CD4-positive, alpha-beta T cell treated with Interleukin-4 for 4 hours (primary cell): ENCODE measurements at regions not wholly inside any gene's neighbourhood (a gene's known extent, or its start where the extent isn't known, plus 50 kb on each side); places are given as distances from the start of the nearest gene placed in this dataset.

Experiments
- DNase-seq: peaks from one replicate; pipeline ENCODE4 v3.0.0-alpha.2; 2020

DNA sequence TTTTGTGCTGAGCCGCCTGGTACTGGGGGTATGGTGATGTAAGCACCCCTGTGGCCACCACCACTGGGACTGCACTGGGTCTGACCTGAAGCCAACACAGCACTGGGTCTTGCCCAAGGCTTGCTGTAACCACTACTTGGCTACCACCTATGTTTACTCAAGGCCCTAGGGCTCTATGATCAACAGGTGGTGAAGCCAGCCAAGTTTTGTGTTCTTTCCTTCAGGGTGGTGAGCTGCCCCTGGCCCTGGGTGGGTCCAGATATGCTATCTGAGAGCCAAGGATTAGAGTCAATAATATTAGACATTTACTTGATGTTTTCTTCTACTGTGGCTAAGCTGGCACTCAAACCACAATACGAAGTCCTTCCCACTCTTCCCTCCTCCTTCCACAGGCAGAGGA, 55.1 kb upstream of the PAGE4 start:
- no peak for DNase-seq

- DNase-seq = no peak
These were observed 61.9 kb upstream of the PAGE4 start for GRCh38 chrX:49767236-49767635.

- DNase-seq = no peak
These were observed 66.5 kb upstream of the PAGE1 start for GRCh38 chrX:49762175-49762720.

DNA sequence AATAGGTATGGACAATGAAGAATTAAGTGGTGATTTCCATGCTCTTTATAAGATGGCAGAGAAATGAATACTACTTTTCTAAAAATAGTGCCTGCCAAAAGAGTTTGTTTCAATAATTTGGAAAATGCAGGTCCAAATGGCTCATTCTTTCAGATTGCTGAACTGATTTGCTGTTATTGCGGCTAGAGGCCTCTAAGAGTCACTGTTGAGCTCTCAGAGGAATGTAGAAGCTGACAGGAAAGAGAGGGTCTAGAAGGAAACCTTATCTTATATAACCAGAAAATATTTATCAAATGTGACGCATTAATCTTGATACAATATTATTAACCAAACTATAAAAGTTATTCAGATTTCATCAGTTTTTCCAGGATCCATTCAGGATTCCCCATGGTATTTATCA, 65.7 kb upstream of the PAGE1 start:
- peak; percentile 8 for DNase-seq

DNA sequence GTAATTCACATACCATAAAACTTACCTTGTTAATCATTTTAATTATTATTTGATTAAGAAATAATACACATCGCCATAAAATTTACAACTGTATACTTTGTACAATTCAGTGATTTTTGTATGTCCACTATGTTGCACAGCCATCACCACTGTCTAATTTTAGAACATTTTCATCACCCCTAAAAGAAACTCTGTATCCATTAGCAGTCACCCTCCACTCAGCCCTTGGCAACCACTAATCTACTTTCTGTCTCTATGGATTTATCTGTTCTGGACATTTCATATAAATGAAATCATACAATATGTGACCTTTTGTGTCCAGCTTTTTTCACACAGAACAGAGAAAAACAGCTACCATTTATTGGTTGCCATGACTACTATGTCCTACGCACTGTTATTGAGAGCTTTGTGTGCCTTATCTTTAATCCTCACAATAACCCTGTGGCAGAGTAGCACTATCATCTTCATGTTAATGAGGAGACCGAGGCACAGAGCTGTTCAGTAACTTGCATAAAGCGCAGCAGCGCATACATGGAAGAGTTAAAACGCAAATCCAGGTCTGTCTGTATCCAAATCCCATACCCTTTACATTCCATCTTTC, 64.6 kb upstream of the PAGE1 start:
- no peak for DNase-seq

- DNase-seq = no peak
These were observed 60.9 kb upstream of the PAGE1 start for GRCh38 chrX:49756692-49757091.

DNA sequence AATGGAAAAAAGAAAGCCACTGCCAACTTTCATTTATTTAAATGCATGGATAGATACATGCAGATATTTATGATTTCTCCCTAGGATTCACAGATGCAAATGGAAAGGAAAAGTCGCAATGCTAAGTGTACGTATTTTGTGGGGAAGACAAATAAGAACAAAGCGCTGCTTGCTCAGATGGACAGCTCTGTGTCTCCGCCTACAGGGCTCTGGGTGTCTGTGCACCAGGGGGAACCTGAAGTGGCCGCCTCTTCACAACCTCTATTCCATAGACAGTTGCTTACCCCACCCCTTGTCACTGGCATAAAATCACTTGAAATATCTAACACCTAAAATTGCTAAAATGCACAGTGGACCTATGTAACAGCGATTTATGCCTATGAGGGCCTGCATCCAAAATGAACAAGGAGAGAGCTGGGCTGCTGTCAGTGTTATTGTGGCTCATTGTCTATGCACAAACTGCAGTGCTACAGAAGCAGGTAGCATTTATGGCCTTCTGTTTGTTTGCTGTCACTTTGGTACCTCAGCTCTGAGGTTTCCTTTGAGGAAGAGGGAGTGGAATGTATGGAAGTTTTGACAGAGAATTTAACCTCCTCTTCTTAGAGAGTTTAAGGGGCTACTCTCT, 58.6 kb upstream of the PAGE1 start:
- DNase-seq = peak; percentile 41

- DNase-seq = no peak
These were observed 57.9 kb upstream of the PAGE1 start for GRCh38 chrX:49753691-49754090.

GRCh38 chrX:49748211-49748956, 52.6 kb upstream of the PAGE1 start:
- DNase-seq = no peak

- no peak for DNase-seq
These were observed 50.5 kb upstream of the PAGE1 start for GRCh38 chrX:49746306-49746705.
